ELR (cell line): ENCODE measurements at regions not wholly inside any gene's neighbourhood (a gene's known extent, or its start where the extent isn't known, plus 50 kb on each side); places are given as distances from the start of the nearest gene placed in this dataset.

Experiments used
- DNase-seq: peaks from one replicate; pipeline ENCODE4 v3.0.0-alpha.2; 2015; ENCODE audit warnings: low read depth

- DNase-seq = no peak
These were observed 168.1 kb upstream of the DMRT1 start for GRCh38 chr9:673264-673965.

- no peak for DNase-seq
These were observed 167.5 kb upstream of the DMRT1 start for GRCh38 chr9:673966-674526.

GRCh38 chr9:675697-676370 lies 165.7 kb upstream of the DMRT1 start:
- no peak for DNase-seq

- DNase-seq = no peak
These were observed 164.6 kb upstream of the DMRT1 start for GRCh38 chr9:676780-677438.

GRCh38 chr9:677461-678097 lies 163.9 kb upstream of the DMRT1 start:
- no peak for DNase-seq

- no peak for DNase-seq
These were observed 162.6 kb upstream of the DMRT1 start for GRCh38 chr9:678897-679296.

GRCh38 chr9:679462-679861 lies 162.0 kb upstream of the DMRT1 start:
- no peak for DNase-seq

- DNase-seq = no peak
These were observed 161.4 kb upstream of the DMRT1 start for GRCh38 chr9:680106-680505.

- DNase-seq = peak; percentile 42
These were observed 158.6 kb upstream of the DMRT1 start for GRCh38 chr9:682633-683508.

GRCh38 chr9:683509-684021 lies 157.9 kb upstream of the DMRT1 start:
- no peak for DNase-seq

- DNase-seq = peak; percentile 59
These were observed 157.2 kb upstream of the DMRT1 start for GRCh38 chr9:684054-684890.

GRCh38 chr9:684941-685340 lies 156.6 kb upstream of the DMRT1 start:
- DNase-seq = peak; percentile 92

GRCh38 chr9:686321-686813 lies 155.1 kb upstream of the DMRT1 start:
- peak; percentile 59 for DNase-seq

- DNase-seq = no peak
These were observed 154.3 kb upstream of the DMRT1 start for GRCh38 chr9:687034-687785.

GRCh38 chr9:687994-688393 lies 153.5 kb upstream of the DMRT1 start:
- DNase-seq = no peak

- no peak for DNase-seq
These were observed 150.9 kb upstream of the DMRT1 start for GRCh38 chr9:690517-691111.

GRCh38 chr9:691825-692400 lies 149.6 kb upstream of the DMRT1 start:
- no peak for DNase-seq

GRCh38 chr9:692636-693129 lies 148.8 kb upstream of the DMRT1 start:
- DNase-seq = no peak
